Parathyroid adenoma (tissue), 2 donors: ENCODE measurements at regions not wholly inside any gene's neighbourhood (a gene's known extent, or its start where the extent isn't known, plus 50 kb on each side); places are given as distances from the start of the nearest gene placed in this dataset.
"Not testable (repeated sequence)": the region's sequence is repeated elsewhere in the genome, so short reads cannot be mapped to it uniquely, and the experiment has no call there.

Experiments
- H2AFZ ChIP-seq: fragments of 300-600 bp; sonication (generic); one replicate; pipeline ENCODE4 v1.7.0; 2017; ENCODE audit warnings: antibody characterized with exemption, mild to moderate bottlenecking
- H3K27ac ChIP-seq: fragments of 300-600 bp; sonication (generic); one replicate; pipeline ENCODE4 v1.7.0; 2017
- H3K27me3 ChIP-seq: fragments of 300-600 bp; sonication (generic); one replicate; pipeline ENCODE4 v1.7.0; 2017; ENCODE audit warnings: low read length; ENCODE audit not compliant: control insufficient read depth, insufficient read depth
- H3K36me3 ChIP-seq: fragments of 300-600 bp; sonication (generic); one replicate; pipeline ENCODE4 v1.7.0; 2017; ENCODE audit warnings: low read length; ENCODE audit not compliant: control insufficient read depth, insufficient read depth
- H3K4me1 ChIP-seq: fragments of 300-600 bp; sonication (generic); one replicate; pipeline ENCODE4 v1.7.0; 2017; ENCODE audit warnings: control low read depth
- H3K4me2 ChIP-seq: fragments of 300-600 bp; sonication (generic); one replicate; pipeline ENCODE4 v1.7.0; 2017; ENCODE audit warnings: low read length
- H3K4me3 ChIP-seq: fragments of 300-600 bp; sonication (generic); one replicate; pipeline ENCODE4 v1.7.0; 2017; ENCODE audit warnings: low read depth, low read length
- H3K79me2 ChIP-seq: fragments of 300-600 bp; sonication (generic); one replicate; pipeline ENCODE4 v1.7.0; 2017; ENCODE audit warnings: control low read depth
- H3K9ac ChIP-seq: fragments of 300-600 bp; sonication (generic); one replicate; pipeline ENCODE4 v1.7.0; 2017; ENCODE audit warnings: mild to moderate bottlenecking
- H3K9me3 ChIP-seq: fragments of 300-600 bp; sonication (generic); one replicate; pipeline ENCODE4 v1.7.0; 2017; ENCODE audit warnings: low read length; ENCODE audit not compliant: control insufficient read depth
- TF ChIP-seq, protein P1 (sequence below): fragments of 300-600 bp; sonication (generic); IDR thresholded peaks from one replicate; pipeline ENCODE4 v1.7.0; 2017; ENCODE audit warnings: antibody characterized with exemption, mild to moderate bottlenecking
- donor health status: primary hyperparathyroidism.

DNA sequence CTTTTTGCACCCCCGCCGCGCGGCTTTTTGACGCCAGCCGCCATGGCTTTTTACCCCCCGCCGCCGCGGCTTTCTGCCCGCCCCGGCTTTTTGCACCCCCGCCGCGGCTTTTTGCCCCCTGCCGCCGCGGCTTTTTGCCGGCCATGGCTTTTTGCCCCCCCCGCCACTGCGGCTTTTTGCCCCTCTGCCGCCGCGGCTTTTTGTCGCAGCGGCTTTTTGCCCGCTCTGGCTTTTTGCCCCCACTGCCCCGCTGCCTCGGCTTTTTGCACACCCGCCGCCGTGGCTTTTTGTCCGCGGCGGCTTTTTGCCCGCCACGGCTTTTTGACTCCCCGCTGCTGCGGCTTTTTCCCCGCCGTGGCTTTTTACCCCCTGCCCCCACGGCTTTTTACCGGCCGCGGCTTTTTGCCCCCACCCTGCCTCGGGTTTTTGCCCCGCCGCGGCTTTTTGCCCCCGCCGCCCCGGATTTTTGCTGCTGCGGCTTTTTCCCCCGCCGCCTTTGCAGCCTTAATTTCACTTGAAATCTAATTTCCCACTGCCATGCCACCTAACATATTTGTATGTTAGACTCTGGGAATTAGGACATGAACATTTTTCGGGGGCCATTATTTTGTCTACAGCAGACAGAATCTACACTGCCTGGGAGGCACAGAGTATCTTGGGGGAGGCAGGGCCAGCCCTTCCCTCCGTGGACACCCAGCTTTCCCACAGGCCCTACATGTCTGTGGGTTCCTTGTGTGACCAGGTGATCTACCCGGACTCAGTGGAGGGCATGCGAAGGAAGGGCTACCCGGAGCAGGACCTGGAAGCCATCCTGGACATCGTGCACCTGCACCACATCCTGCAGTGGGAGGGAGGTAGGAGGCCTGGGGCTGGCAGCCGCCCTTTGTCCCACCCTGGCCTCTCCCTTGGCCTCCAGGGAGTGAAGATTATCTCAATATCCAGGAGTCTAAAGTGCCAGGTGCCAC is 3031.0 kb upstream of the TEKT4 start:
- no peak overlapping the region for H3K4me3 ChIP-seq
- H3K36me3 ChIP-seq: no peaks in the 10 kb centered on the region
- no peaks in the 10 kb centered on the region for H3K9me3 ChIP-seq

DNA sequence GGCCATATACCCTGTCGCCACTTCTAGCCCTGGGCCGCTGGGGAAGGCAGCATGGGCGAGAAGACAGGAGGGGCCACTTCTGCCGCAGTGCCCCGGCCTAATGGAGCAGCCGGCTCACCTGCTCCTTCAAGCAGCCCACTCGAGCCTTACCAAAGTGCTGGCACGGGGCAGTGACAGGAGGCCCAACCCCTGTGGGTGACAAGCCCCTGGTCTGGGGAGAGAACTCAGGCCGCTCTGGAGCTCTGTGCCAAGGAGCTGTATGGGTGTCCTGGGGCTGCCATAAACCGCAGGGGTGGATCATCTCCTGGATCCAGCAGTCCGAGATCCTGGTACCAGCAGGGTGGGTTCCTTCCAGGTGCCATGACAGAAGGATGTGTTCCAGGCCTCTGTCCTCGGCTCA is 3029.0 kb upstream of the TEKT4 start:
- not testable (repeated sequence) for H3K4me3 ChIP-seq, H3K9me3 ChIP-seq, H3K9ac ChIP-seq, H3K4me2 ChIP-seq, H2AFZ ChIP-seq, H3K79me2 ChIP-seq, H3K36me3 ChIP-seq, H3K27ac ChIP-seq, H3K27me3 ChIP-seq, H3K4me1 ChIP-seq

More for the DNA sequence above, 3031.0 kb upstream of the TEKT4 start:
- Histone ChIP-seq H2AFZ (peak overlapping the region; percentile 38), H3K27ac (no peak overlapping the region), H3K4me1 (no peaks in the 10 kb centered on the region), H3K9ac (no peak overlapping the region), H3K79me2 (no peaks in the 10 kb centered on the region), H3K27me3 (no peaks in the 10 kb centered on the region), H3K4me2 (peak overlapping the region; percentile 21)
- TF ChIP-seq, protein P1, sequence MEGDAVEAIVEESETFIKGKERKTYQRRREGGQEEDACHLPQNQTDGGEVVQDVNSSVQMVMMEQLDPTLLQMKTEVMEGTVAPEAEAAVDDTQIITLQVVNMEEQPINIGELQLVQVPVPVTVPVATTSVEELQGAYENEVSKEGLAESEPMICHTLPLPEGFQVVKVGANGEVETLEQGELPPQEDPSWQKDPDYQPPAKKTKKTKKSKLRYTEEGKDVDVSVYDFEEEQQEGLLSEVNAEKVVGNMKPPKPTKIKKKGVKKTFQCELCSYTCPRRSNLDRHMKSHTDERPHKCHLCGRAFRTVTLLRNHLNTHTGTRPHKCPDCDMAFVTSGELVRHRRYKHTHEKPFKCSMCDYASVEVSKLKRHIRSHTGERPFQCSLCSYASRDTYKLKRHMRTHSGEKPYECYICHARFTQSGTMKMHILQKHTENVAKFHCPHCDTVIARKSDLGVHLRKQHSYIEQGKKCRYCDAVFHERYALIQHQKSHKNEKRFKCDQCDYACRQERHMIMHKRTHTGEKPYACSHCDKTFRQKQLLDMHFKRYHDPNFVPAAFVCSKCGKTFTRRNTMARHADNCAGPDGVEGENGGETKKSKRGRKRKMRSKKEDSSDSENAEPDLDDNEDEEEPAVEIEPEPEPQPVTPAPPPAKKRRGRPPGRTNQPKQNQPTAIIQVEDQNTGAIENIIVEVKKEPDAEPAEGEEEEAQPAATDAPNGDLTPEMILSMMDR: no peak

DNA sequence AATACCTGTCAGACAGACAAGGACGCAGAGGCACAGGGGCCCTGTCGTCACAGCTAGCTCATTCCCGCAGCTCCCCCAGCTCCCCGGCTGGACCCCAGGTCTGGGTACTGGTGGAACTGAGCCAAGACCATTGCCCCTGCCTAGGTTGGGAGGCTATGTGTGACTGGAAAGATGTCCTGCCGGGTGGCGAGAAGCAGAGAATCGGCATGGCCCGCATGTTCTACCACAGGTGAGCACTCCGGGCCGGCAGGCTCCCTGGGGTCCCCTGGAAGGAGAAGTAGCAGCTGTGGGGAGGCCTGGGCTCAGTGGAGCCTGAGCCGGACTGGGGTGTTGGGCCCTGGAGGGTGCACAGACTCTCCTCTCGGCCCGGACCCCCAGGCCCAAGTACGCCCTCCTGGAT is 3028.3 kb upstream of the TEKT4 start:
- not testable (repeated sequence) for H3K4me2 ChIP-seq, H3K36me3 ChIP-seq, H3K4me3 ChIP-seq, H3K27ac ChIP-seq, H3K9ac ChIP-seq, H2AFZ ChIP-seq, H3K79me2 ChIP-seq, H3K4me1 ChIP-seq, H3K9me3 ChIP-seq, H3K27me3 ChIP-seq

DNA sequence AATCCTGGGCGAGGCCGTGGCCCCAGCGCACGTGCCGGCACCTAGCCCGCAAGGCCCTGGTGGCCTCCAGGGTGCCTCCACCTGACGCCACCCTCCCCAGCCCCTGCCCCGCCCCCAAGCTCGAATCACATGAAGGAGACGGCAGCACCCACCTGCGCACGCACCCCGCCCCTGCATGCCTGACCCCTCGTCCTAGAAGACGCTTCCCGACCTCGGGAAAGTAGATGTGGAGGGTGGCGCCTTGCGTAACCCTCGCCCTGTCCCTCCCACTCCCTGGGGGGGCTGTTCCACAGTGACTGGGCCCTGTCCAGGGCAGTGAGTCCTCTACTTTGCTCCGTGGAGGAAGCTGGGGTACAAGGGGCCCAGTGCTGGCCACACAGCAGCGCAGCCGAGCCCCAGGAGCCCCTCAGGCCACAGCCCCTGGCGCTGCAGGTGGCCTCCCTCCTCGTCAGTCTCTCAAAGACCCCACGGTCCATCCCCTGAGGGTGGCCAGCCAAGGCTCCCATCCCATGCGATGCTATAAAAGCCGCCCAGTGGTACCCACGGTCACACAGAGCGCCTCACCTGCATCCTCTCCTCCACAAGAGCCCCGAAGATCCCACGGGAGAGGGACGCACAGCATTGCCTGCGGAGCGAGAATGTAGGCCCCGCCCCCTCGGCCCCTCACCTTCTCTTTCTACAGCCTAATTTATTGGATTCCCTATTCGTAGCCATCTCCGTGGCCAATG is 3027.3 kb upstream of the TEKT4 start:
- H3K4me1 ChIP-seq, H3K36me3 ChIP-seq, H3K27me3 ChIP-seq, H3K79me2 ChIP-seq, H3K9ac ChIP-seq, H3K27ac ChIP-seq, H3K4me2 ChIP-seq, H3K4me3 ChIP-seq, H2AFZ ChIP-seq, H3K9me3 ChIP-seq: not testable (repeated sequence)

DNA sequence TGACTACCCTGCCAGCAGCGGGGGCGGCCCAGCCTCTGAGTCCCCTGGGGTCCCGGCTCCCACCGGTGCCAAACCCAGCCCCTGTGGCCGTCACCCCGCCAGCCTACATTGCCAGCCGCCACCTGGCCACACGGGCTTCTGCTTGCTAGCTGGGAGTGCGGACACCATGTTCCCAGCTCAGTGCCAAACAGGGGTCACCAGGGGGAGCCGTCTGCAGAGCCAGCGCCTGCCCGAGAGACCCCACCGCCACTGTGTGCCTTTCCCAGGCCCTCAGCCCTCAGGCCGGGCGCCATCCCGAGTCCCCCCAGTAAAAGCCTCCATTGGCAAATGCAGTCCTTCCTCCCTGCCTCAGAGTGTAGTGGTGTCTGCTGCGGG is 3026.8 kb upstream of the TEKT4 start:
- not testable (repeated sequence) for H3K9ac ChIP-seq, H3K27me3 ChIP-seq

DNA sequence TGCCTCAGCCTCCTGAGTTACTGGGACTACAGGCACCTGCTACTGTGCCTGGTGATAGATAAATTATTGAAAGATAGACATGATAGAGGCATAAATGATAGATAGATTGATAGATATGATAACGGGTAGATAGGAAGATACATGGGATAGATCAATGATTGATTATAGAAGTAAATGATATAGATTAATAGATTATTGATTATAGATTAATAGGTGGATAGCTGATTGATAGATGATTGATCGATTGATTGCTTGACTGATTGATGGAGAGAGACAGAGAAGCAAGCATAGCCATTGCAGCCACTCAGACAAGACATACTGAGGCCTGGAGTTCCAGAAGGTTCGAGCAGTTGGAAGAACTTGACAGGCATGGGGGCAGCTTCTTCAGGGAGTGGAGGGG is 3024.8 kb upstream of the TEKT4 start:
- not testable (repeated sequence) for H3K9me3 ChIP-seq, H3K36me3 ChIP-seq, H3K27ac ChIP-seq, H3K4me1 ChIP-seq, H3K4me2 ChIP-seq, H3K4me3 ChIP-seq, H3K27me3 ChIP-seq, H2AFZ ChIP-seq, H3K9ac ChIP-seq, H3K79me2 ChIP-seq

More for the DNA sequence above, 3026.8 kb upstream of the TEKT4 start:
- H3K9me3 ChIP-seq, H3K4me2 ChIP-seq, H3K27ac ChIP-seq, H2AFZ ChIP-seq, H3K4me3 ChIP-seq, H3K4me1 ChIP-seq, H3K79me2 ChIP-seq, H3K36me3 ChIP-seq: not testable (repeated sequence)

DNA sequence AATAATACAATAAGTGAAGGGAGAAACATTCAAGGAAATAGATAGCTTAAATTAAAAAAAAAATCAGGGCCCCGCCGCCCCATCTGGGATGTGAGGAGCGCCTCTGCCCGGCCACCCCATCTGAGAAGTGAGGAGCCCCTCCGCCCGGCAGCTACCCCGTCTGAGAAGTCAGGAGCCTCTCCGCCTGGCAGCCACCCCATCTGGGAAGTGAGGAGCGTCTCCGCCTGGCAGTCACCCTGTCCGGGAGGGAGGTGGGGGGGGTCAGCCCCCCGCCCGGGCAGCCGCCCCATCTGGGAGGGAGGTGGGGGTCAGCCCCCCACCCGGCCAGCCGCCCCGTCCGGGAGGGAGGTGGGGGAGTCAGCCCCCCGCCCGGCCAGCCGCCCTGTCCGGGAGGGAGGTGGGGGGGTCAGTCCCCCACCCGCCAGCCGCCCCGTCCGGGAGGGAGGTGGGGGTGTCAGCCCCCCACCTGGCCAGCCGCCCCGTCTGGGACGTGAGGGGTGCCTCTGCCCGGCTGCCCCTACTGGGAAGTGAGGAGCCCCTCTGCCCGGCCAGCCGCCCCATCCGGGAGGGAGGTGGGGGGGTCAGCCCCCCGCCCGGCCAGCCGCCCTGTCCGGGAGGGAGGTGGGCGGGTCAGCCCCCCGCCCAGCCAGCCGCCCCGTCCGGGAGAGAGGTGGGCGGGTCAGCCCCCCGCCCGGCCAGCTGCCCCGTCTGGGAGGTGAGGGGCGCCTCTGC is 3019.4 kb upstream of the TEKT4 start:
- not testable (repeated sequence) for H3K79me2 ChIP-seq, H3K9ac ChIP-seq, H3K4me2 ChIP-seq, H3K4me1 ChIP-seq, H3K27me3 ChIP-seq, H3K9me3 ChIP-seq, H3K36me3 ChIP-seq, H2AFZ ChIP-seq, H3K4me3 ChIP-seq, H3K27ac ChIP-seq

DNA sequence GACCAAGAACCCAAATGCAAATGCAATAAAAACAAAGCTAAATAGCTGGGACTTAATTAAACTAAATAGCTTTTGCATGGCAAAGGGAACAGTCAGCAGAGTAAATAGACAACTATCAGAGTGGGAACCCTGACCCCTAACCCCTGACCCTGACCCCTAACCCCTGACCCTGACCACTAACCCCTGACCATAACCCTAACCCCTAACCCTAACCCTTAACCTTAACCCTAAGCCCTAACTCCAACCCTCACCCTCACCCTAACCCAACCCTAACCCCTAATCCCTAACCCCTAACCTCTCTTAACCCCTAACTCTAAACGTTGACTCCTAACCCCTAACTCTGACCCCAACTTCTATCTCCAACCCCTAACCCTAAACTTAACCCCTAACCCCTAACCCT is 3014.3 kb upstream of the TEKT4 start:
- H3K4me1 ChIP-seq, H3K4me2 ChIP-seq, H2AFZ ChIP-seq, H3K36me3 ChIP-seq, H3K27me3 ChIP-seq, H3K27ac ChIP-seq, H3K79me2 ChIP-seq, H3K4me3 ChIP-seq, H3K9ac ChIP-seq, H3K9me3 ChIP-seq: not testable (repeated sequence)

DNA sequence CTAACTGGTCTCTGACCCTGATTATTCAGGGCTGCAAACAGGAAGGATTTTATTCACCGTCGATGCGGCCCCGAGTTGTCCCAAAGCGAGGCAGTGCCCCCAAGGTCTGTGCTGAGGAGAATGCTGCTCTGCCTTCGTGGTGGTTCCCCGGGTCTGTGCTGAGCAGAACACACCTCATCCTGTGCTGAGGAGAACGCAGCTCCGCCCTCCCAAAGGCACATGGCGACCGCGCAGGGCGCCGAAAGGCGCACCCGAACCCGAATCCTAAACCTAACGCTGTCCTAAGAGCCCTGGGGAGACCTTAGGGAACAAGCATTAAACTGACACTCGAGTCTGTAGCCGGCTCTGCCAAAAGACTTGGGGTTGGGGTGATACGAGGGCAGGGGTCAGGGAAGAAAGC is 3013.5 kb upstream of the TEKT4 start:
- not testable (repeated sequence) for H3K4me3 ChIP-seq, H3K4me1 ChIP-seq, H3K9ac ChIP-seq, H3K27me3 ChIP-seq, H2AFZ ChIP-seq, H3K79me2 ChIP-seq, H3K36me3 ChIP-seq, H3K9me3 ChIP-seq, H3K4me2 ChIP-seq, H3K27ac ChIP-seq

DNA sequence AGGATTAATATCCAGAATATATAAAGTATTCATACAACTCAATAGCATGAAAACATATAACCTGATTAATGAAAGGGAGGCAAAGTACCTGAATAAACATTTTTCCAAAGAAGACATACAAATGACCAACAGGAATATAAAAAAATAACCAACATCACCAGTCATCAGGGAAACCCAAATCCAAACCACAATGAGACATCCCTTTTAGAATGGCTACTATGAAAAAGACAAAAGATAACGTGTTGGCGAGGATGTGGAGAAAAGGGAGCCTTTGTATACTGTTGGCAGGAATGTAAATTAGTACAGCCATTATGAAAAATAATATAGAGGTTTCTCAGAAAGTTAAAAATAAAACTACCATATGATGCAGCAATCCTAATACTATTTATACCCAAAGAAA is 2999.5 kb upstream of the TEKT4 start:
- H3K9me3 ChIP-seq, H3K4me2 ChIP-seq, H3K27me3 ChIP-seq, H3K36me3 ChIP-seq, H3K79me2 ChIP-seq, H3K27ac ChIP-seq, H3K9ac ChIP-seq, H2AFZ ChIP-seq, H3K4me1 ChIP-seq, H3K4me3 ChIP-seq: not testable (repeated sequence)
